Fibroblast of villous mesenchyme (primary cell): ENCODE measurements at regions not wholly inside any gene's neighbourhood (a gene's known extent, or its start where the extent isn't known, plus 50 kb on each side); places are given as distances from the start of the nearest gene placed in this dataset.

Experiments used
- DNase-seq: peaks from one replicate; pipeline ENCODE4 v3.0.0-alpha.2; 2010; ENCODE audit warnings: low read depth
- H3K4me3 ChIP-seq: 2 replicates; pipeline ENCODE4 v1.5.1; 2011; ENCODE audit warnings: low read depth, mild to moderate bottlenecking, low read length
- TF ChIP-seq, protein P1 (sequence below): IDR thresholded peaks from 2 replicates; pipeline ENCODE4 v1.5.1; 2012; ENCODE audit warnings: low read depth, mild to moderate bottlenecking, low read length; ENCODE audit not compliant: insufficient read depth

DNA sequence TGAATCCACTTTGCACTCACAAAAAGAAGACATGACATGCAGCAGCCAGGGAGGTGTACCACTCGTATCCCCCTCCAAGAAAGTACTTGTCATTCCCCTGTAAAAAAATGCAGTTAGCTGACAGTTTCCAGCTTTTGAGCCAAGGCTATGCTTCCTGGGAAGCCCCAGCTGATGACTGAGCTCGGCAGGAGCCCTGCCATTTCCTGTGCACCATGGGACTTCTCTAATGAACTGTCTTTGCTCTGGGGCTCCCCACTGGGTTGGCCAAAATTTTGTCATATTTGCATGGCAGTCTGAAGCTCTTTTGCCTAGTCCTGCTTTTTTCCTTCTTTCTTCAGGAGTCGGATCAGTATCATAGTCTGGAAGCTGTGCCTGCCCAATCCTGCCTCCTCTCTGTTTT is 104.5 kb upstream of the MAOA start:
- TF ChIP-seq, protein P1, sequence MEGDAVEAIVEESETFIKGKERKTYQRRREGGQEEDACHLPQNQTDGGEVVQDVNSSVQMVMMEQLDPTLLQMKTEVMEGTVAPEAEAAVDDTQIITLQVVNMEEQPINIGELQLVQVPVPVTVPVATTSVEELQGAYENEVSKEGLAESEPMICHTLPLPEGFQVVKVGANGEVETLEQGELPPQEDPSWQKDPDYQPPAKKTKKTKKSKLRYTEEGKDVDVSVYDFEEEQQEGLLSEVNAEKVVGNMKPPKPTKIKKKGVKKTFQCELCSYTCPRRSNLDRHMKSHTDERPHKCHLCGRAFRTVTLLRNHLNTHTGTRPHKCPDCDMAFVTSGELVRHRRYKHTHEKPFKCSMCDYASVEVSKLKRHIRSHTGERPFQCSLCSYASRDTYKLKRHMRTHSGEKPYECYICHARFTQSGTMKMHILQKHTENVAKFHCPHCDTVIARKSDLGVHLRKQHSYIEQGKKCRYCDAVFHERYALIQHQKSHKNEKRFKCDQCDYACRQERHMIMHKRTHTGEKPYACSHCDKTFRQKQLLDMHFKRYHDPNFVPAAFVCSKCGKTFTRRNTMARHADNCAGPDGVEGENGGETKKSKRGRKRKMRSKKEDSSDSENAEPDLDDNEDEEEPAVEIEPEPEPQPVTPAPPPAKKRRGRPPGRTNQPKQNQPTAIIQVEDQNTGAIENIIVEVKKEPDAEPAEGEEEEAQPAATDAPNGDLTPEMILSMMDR = no peak

DNA sequence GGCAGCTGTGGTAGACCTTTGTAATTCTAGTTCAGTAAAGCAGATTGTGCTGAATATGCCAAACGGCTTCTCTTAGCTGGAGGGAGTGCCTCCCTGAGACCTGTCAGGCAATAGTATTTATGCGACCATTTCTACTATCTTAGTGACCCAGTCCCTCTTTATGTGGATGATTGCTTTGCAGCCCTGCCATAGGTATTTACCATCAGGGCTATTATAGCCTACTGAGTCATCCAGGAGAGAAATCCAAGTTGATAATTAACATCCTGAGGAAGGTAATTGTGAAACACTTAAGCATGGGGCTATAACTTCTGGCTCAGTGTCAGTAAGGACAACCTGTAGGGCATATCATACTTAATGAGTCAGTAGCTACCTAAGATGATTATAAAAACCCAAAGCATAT is 103.9 kb upstream of the MAOA start:
- TF ChIP-seq, protein P1 = no peak
- no peak for DNase-seq
- H3K4me3 ChIP-seq = no peak overlapping the region

More for the DNA sequence above, 104.5 kb upstream of the MAOA start:
- H3K4me3 ChIP-seq = no peak overlapping the region
- DNase-seq = no peak

DNA sequence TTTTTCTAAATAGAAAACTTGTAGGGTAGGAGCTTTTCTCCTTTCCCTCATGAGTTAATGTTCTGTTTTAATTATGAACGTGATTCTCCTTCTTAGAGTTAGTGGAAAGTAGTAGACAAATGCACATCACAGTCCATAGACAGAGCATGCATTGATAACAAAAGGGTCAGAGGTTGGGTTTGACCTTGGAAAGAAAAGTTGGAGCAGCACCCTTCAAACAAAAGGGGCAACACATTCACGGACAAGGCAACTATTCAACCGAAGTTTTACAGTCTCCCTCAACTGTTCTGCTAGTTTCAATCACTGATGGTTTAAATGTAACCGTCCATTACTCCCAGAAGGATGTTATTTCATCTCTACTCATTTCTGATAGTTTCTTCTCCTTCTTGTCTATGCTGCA is 103.4 kb upstream of the MAOA start:
- TF ChIP-seq, protein P1 = no peak
- DNase-seq = no peak
- no peak overlapping the region for H3K4me3 ChIP-seq

DNA sequence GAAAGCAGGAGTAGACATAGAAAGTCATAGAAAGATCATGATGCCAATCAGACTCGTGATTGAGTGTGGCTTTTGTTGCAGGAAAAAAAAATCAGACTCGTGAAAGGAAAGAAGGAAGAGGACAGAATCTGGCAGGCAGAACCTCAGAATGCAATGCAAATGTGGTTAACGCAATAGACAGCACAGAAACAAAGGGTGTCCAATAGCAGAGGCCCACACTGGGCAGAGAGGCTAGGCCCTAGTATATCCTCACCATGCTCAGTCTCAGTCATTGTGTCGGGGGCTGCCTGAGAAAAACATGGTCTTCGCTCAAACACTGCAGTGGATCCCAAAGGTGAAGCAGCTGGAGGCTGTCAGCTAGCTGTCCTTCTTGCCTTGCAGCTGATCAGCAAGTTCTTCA is 102.8 kb upstream of the MAOA start:
- H3K4me3 ChIP-seq = no peak overlapping the region
- no peak for DNase-seq
- TF ChIP-seq, protein P1 = no peak

DNA sequence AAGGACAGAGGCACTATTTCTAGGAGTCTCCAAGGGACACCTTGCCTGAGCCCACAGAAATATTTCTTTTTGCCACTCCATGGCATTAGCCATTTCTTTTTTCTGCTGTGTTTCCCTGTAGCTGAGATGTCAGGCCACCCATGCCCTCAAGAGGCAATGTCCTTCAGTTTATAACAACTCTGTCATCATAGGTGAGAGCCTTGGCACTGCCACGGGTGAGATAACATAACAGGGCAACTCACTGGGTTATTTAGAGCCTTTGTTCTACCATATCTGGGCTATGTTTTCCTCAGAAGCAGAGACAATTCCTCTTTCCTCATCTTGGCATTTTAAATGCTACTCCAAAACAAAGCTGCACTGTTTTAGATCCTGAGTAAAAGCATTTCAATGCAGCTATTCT is 99.9 kb upstream of the MAOA start:
- H3K4me3 ChIP-seq = no peak overlapping the region
- no peak for DNase-seq
- TF ChIP-seq, protein P1 = no peak

DNA sequence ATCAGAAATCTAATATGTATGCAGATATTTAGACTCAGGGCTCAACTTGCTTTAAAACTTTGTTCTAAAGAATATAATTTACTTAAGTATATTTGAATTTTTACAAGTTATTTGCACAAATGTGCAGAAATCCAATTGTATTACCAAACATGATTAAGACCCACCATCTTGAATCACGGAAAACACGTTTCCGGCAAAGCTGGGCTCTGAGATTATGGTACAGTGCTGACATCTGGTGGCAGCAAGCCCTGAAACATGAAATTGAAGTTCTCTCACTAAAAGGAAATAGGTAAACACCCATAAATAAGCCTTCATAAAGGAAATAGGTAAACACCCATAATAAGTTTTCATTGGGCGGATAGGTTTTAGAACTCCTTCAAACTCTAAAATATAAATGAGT is 98.3 kb upstream of the MAOA start:
- DNase-seq = peak; percentile 58
- TF ChIP-seq, protein P1 = peak; percentile 61
- H3K4me3 ChIP-seq = no peak overlapping the region

DNA sequence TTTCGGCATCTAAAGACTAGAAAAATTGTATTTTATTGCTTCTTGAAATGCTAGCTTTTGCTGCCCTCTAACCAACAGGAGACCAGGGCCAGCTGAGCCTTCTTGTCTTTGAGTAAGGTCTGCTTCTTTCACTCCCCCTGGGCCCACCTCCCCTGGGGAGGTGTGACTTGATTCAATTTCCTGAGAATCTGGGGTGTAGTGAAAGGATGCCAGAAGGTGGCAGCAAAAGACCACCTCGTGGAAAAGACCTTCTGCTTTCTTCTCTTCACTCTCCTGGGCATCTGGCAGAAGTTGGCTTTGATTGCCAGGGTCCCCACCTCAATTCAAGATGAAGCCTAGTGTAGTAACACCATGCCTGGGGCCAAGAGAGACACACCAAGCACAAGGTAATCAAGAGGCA is 96.5 kb upstream of the MAOA start:
- H3K4me3 ChIP-seq = no peak overlapping the region
- TF ChIP-seq, protein P1 = peak; percentile 63
- peak; percentile 51 for DNase-seq
